ENCODE measurements at regions not wholly inside any gene's neighbourhood (a gene's known extent, or its start where the extent isn't known, plus 50 kb on each side); places are given as distances from the start of the nearest gene placed in this dataset.

DNA sequence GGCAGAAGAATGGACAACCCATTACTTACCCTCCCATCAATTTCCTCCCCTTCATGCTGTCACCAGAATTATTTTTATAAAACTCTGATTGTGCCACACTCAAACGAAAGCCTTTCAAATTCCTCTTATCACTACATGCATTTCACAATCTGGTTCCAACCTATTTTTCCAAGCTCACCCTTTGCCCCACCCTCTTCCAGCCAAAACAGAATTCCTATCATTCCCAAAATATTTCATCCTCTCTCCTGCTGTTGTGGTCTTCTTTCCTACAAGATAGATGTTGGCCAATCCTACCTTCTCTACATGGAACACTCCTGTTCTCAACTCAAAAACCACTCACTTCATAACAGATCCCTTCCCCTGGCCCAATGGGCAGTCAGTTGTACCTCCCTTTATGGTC lies 111.5 kb downstream of the ELAPOR2 start:
- DNase-seq (ENCODE audit: low spot score), result no peak

DNA sequence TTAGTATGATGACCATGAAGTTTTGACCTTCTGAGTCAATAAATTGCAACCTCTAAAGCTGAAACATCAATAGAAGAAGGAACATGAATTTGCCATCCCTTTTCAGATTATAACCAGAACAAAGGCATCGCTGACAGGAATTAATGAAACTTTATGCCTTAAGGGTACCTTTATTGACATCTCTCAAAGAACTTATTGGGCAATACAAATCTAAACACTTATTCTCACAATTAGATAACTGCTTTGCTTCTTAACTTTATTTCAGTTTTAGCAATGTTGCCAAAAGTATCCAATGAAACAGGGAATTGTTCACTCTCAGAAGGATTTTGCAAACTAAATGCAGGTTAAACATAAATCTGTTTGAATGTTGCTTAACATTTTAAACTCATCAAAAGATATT lies 116.0 kb downstream of the ELAPOR2 start:
- no peak for DNase-seq (ENCODE audit: low spot score)

- DNase-seq (ENCODE audit: low spot score), result no peak
Measured at GRCh38 chr7:86942995-86943394, 116.5 kb downstream of the ELAPOR2 start.

GRCh38 chr7:86942081-86942480 lies 117.4 kb downstream of the ELAPOR2 start:
- no peak for DNase-seq (ENCODE audit: low spot score)

GRCh38 chr7:86939197-86939814 lies 120.1 kb downstream of the ELAPOR2 start:
- DNase-seq (ENCODE audit: low spot score), result peak; percentile 73

DNA sequence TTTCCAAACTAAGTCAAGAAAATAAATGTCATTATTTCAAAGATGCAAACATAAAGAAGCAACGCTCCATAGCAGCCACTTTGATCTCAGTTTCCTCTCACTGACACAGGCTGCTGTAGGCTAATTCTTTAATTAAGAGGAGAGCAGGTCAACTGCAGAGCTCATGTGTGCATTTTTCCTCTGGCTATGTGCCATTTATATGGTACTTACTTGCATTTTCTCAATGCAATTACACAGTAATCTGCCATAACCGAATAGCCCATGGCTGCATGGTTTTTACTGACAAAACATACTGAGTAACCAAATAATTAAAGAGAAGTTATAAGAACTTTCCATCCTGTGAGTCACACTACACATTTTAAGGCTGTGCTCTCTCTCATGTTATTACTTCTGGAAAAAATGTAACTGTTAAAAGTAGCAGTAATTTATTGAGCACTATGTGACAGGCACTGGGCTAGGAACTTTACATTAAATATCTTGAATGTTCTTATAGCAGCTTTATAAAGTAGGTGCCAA lies 122.0 kb downstream of the ELAPOR2 start:
- no peak for DNase-seq (ENCODE audit: low spot score)

- no peak for DNase-seq (ENCODE audit: low spot score)
Measured at GRCh38 chr7:86933295-86933845, 126.1 kb downstream of the ELAPOR2 start.

- peak; percentile 12 for DNase-seq (ENCODE audit: low spot score)
Measured at GRCh38 chr7:86932038-86932512, 127.4 kb downstream of the ELAPOR2 start.

- DNase-seq (ENCODE audit: low spot score), result no peak
Measured at GRCh38 chr7:86931439-86931838, 128.0 kb downstream of the ELAPOR2 start.

GRCh38 chr7:86930554-86931307 lies 128.7 kb downstream of the ELAPOR2 start:
- DNase-seq (ENCODE audit: low spot score), result no peak

GRCh38 chr7:86929293-86930109 lies 130.0 kb downstream of the ELAPOR2 start:
- DNase-seq (ENCODE audit: low spot score), result no peak

GRCh38 chr7:86928308-86928707 lies 131.1 kb downstream of the ELAPOR2 start:
- no peak for DNase-seq (ENCODE audit: low spot score)

- peak; percentile 36 for DNase-seq (ENCODE audit: low spot score)
Measured at GRCh38 chr7:86926732-86927131, 132.7 kb downstream of the ELAPOR2 start.

DNA sequence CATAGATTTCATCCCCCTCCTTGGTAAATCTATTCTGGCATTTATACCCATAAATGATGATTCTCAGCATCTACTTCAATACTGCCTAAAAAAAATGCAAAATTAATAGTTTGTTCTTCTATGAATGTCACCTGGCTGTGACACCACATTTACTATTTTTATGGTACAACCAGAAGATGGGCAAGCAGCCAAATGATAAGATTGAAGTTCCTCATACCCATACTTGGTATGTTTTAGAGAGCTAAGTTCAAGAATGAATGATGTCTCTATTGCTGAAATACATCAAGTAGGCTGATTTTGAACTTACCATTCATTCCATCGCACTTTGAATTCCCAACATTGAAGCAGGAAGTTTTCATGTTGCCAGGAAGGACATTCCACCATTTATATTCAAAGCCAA lies 134.2 kb downstream of the ELAPOR2 start:
- no peak for DNase-seq (ENCODE audit: low spot score)

GRCh38 chr7:86923527-86923926 lies 135.9 kb downstream of the ELAPOR2 start:
- DNase-seq (ENCODE audit: low spot score), result no peak

- no peak for DNase-seq (ENCODE audit: low spot score)
Measured at GRCh38 chr7:86920154-86920553, 139.3 kb downstream of the ELAPOR2 start.

DNA sequence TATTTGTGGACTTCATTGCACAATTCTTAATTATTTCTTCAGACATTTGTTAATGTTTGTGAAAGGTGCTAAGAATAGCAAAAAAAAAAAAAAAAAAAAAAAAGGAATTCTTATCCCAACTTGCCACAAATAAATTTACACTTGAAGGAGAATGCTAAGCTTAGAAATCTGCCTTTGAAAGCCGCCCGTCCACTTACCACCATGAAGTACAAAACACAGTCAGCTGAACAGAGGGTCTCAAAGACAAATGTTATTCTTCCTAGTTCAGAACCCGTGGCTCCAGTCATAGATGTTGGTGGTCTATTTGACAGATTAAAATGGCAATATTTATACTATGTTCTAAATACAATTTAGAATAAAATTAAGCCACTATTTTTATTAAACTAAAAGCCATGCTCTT lies 141.2 kb downstream of the ELAPOR2 start:
- DNase-seq (ENCODE audit: low spot score), result no peak

DNA sequence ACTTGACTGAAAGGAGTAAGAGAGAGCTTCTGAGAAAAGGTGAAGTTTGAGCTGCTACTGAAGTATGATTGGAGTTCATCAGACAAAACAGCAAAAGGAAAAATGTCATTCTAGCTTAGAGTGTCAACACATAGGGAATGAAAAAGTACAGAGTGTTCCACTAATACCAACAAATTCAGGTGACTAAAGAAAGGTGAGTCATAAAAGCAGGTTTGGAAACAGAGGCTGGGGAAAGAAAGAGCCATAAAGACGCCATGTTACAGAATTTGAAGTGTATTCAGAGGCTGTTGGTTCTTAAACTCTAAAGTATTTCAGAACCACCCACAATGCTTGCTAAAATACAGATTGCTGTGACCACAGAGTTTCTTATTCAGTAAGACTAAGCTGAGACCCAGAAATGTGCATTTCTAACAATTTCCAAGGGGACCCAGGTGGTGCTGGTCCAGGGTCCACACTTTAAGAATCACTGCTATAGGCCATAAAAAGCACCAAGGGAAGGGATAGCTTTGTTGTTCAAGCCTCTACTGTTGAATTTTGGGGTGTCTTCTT lies 143.1 kb downstream of the ELAPOR2 start:
- DNase-seq (ENCODE audit: low spot score), result no peak

GRCh38 chr7:86914551-86914950 lies 144.9 kb downstream of the ELAPOR2 start:
- DNase-seq (ENCODE audit: low spot score), result no peak

All from umbilical cord (tissue), 1 donor.